HG02678 (cell line): ENCODE measurements at regions not wholly inside any gene's neighbourhood (a gene's known extent, or its start where the extent isn't known, plus 50 kb on each side); places are given as distances from the start of the nearest gene placed in this dataset.
"Not testable (repeated sequence)": the region's sequence is repeated elsewhere in the genome, so short reads cannot be mapped to it uniquely, and the experiment has no call there.

Source experiments
- ATAC-seq: cut with Tn5 transposase; IDR thresholded peaks from one replicate; pipeline ENCODE4 v1.9.1; 2021; ENCODE audit warnings: mild to moderate bottlenecking, moderate library complexity; ENCODE audit not compliant: unreplicated experiment

- ATAC-seq, result not testable (repeated sequence)
Measured at GRCh38 chr10:47711428-47711827, 52.0 kb downstream of the SYT15B start.

DNA sequence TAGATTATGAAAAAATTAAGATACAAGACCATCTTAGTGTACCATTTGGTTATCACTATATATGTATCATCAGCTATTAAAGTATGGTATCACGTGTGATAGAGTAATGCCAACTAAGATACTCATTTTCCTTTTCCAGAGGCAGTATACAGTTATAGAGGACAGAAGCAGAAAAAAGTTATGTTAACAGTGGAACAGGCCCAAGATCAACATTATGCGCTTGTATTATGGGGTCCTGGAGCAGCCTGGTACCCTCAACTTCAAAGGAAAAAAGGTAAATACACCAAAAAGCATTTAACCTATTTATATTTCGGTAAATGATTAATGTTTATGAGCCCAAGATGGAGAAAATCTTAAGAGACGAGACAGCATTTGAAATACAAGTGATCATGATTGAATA is 52.9 kb downstream of the SYT15B start:
- ATAC-seq, result not testable (repeated sequence)

DNA sequence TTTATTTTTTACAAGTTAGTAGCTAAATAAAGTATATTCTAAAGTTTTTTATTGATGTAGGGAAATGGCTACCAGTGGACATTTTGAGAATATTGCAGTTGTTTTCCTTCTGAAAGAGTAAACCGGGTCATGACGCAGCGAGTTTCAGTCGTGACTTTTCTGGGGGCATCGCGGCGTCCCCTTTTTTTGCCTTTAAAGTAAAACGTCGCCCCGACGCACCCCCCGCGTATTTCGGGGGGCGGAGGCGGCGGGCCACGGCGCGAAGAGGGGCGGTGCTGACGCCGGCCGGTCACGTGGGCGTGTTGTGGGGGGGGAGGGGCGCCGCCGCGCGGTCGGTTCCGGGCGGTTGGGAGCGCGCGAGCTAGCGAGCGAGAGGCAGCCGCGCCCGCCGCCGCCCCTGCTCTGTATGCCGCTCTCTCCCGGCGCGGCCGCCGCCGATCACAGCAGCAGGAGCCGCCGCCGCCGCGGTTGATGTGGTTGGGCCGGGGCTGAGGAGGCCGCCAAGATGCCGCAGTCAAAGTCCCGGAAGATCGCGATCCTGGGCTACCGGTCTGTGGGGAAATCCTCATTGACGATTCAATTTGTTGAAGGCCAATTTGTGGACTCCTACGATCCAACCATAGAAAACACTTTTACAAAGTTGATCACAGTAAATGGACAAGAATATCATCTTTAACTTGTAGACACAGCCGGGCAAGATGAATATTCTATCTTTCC is 57.5 kb downstream of the SYT15B start:
- ATAC-seq, result peak; percentile 93

DNA sequence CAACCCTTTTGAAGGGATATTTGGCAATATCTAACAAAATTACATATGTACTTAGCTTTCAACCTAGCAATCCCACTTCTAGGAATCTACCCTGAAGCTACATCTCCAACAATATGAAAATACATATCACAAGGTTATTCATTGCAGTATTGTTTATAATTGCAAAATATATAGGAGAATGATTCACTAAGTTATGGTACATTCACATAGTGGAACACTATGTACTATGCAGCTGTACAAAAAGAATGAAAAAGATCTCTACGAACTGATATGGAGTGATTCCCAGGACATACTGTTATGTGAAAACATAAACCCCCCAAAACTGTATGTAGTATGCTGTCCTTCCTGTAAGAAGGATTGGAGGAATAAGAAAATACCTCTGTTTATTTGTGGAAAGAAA is 62.1 kb downstream of the SYT15B start:
- ATAC-seq, result not testable (repeated sequence)

GRCh38 chr10:47699854-47700253 is 63.5 kb downstream of the SYT15B start:
- not testable (repeated sequence) for ATAC-seq

GRCh38 chr10:47696170-47696569 is 67.2 kb downstream of the SYT15B start:
- ATAC-seq, result not testable (repeated sequence)

- not testable (repeated sequence) for ATAC-seq
Measured at GRCh38 chr10:47695149-47695548, 68.2 kb downstream of the SYT15B start.

GRCh38 chr10:47690304-47690703 is 73.1 kb downstream of the SYT15B start:
- not testable (repeated sequence) for ATAC-seq

GRCh38 chr10:47683826-47684475 is 79.4 kb downstream of the SYT15B start:
- not testable (repeated sequence) for ATAC-seq

DNA sequence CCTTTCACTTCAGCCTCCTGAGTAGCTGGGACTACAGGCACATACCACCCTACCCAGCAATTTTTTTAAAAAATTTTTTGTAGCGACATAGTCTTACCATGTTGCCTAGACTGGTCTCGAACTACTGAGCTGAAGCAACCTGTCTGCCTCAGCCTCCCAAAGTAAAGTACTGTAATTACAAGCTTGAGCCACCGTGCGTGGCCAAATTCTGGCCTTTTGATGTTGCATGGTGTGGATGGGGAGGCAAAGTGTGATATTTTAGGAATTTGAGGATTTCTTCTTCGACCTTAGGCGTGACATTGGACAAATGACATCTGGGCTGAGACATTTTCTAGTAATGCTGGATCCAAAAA is 81.8 kb downstream of the SYT15B start:
- ATAC-seq, result not testable (repeated sequence)

DNA sequence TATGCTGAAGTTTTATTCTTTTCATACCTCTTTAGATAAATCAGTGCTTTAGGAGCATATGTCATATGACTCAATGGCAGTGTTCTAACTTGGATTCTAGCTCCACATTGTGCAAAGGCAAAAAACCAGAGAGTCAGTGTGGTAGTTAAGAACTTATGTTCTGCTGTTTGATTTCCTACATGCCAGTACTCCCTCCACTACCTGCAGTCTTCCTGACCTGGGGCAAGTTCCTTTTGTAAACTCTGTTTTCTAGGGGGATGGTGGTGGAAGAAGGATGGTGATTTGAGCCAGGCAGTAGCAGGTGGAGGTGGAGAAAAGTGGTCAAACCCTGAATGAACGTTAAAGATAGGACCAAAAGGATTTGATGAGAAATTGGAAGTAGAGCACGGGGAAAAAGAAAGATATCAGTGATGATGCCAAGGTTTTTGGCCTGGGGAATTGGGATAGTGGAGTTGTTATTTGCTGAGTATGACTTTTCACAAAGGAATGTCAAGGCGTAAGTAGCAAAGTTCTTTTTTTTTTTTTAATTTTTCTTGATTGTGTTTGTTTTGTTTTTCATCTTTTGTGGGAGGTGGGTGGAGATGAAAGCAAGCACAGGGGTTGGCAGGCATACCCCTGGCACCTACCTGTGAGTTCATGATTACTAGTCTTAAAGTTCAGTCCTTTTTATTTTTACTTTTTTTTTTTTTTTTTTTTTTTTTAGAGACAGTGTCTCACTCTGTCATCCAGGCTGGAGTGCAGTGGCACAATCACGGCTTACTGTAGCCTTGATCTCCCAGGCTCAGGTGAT is 82.3 kb downstream of the SYT15B start:
- not testable (repeated sequence) for ATAC-seq

DNA sequence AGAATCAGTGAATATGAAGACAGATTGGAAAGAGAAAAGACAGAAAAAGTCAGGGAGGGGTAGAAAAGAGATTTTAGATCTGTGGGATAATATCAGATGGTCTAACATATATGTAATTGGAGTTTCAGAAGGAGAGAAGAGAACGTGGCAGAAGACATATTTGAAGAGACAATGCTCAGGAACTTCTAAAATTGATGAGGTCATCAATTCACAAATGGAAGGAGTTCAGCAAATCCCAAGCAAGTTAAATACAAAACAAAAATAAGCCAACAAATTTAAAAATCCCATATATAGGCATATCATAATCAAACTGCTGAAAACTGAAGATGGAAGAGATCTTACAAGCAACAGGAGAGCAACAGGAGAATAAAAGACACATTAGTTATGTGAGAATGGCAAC is 87.3 kb downstream of the SYT15B start:
- ATAC-seq, result not testable (repeated sequence)

- not testable (repeated sequence) for ATAC-seq
Measured at GRCh38 chr10:47675577-47675976, 87.8 kb downstream of the SYT15B start.

- ATAC-seq, result not testable (repeated sequence)
Measured at GRCh38 chr10:47673128-47673527, 90.3 kb downstream of the SYT15B start.

DNA sequence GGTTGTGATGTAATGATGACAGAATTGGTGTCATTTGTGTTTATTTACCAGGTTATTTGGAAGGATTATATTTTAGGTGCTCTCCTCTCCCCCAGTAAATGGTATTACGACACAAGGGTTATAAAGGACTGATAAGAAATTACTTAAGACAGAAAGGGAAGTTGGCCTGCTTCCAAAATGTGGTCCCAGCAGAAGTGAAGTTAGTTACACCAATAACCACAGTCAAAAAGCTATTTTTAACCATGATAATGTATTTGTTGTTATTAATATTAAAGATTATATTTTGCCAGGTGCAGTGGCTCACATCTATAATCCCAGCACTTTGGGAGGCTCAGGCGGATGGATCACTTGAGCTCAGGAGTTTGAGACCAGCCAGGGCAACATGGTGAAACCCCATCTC is 92.5 kb downstream of the SYT15B start:
- not testable (repeated sequence) for ATAC-seq

DNA sequence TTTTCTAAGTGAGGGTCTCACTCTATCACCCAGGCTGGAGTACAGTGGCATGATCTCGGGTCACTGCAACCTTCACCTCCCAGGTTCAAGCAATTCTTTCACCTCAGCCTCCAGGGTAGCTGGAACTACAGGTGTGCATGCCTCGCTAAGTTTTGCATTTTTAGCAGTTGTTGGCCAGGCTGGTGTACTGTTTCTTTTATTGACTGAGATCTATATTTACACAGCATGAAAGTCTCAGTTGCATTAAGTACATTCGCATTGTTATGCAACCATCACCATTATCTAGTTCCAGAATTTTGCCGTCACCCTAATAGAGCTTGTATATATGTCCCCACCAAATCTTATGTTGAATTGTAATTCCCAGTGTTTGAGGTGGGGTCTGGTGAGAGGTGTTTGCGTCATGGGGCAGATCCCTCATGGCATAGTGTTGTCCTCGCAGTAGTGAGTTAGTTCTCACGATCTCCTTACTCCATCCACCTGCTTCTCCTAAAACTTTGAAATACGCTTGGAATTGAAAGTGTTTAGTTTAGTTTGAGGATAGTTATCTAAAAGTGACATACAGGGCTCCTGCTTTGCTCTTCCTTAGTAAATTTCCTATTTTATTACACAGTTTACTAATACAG is 101.3 kb downstream of the SYT15B start:
- not testable (repeated sequence) for ATAC-seq

- ATAC-seq, result not testable (repeated sequence)
Measured at GRCh38 chr10:47656732-47657131, 106.7 kb downstream of the SYT15B start.

DNA sequence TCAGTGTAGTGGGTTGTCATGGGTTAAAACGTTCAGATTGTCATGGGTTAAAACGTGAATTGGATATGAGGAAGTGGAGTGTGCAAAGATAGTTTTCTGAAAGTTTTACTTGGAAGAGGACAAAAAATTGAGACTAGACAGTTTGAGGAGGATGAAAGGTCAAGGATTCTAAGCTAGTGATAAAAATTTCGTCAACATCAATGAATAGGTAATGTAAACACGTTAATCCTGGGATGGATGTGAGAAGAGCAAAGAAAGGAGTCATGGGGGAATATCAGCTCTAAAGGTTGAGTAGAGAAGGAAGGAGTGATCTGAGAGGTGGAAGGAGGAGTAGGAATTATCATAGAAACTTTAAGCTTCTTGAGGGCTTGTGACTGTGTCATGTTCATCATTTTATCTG is 109.2 kb downstream of the SYT15B start:
- not testable (repeated sequence) for ATAC-seq

GRCh38 chr10:47648594-47648993 is 114.8 kb downstream of the SYT15B start:
- not testable (repeated sequence) for ATAC-seq

DNA sequence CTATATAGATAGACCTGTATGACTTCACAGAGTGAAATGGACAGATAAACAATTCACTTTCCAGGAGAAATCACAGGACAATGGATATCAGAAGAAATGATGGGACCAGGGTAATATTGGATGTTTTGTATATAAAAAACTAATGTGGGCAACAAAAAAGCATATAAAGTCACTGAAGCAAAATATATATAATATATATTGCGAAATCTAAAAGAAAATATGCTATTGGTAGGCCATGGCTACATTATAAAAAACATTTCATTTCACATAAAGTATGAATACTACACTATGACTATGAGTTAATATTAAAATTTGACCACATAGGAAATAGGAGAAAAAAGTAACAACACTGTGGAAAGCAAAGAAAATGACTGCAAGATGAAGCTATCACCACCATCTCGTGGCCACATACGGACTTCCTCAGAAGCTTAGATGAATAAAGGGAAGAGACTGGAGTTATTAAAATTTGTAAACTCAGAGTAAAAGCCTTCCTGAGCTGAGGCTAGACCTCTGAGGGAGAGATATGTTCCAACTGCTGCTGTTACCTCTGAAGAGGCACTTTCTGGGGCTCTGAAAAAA is 115.8 kb downstream of the SYT15B start:
- not testable (repeated sequence) for ATAC-seq
